HEK293 (cell line): ENCODE measurements at regions not wholly inside any gene's neighbourhood (a gene's known extent, or its start where the extent isn't known, plus 50 kb on each side); places are given as distances from the start of the nearest gene placed in this dataset.

ENCODE experiments used
- CTCF ChIA-PET: fragments of 350-600 bp; formaldehyde crosslinking; extraction: SDS; loops from one replicate; lab custom pipeline; 2021; ENCODE audit warnings: antibody characterized with exemption; lab: Yijun Ruan, JAX
- POLR2A ChIA-PET: fragments of 300-600 bp; formaldehyde crosslinking; extraction: SDS; loops from one replicate; lab custom pipeline; 2020; ENCODE audit warnings: antibody characterized with exemption, inconsistent platforms; lab: Yijun Ruan, JAX
- H3K27ac ChIP-seq: fragments of 200-500 bp; sonication (Bioruptor generic); 2 replicates; pipeline ENCODE4 v1.5.1; 2014; ENCODE audit warnings: low read depth, low read length, control low read depth, inconsistent platforms; ENCODE audit errors: extremely low read depth
- H3K36me3 ChIP-seq, 2 experiments: fragments of 200-500 bp in 1 of 2; sonication (Bioruptor generic) in 1 of 2; 1 replicate in 1 of 2; 2 replicates in 1 of 2; pipeline ENCODE4 v1.5.1; 2014 to 2017; ENCODE audit warnings: inconsistent platforms in 2 of 2, low read length in 2 of 2; ENCODE audit not compliant: control insufficient read depth in 2 of 2, insufficient read depth in 1 of 2
- H3K4me1 ChIP-seq: fragments of 200-500 bp; sonication (Bioruptor generic); 2 replicates; pipeline ENCODE4 v1.5.1; 2014; ENCODE audit warnings: mild to moderate bottlenecking, low read length, inconsistent platforms; ENCODE audit not compliant: control insufficient read depth, insufficient read depth
- H3K4me3 ChIP-seq: 2 replicates; pipeline ENCODE4 v1.5.1; 2011; ENCODE audit warnings: low read depth, mild to moderate bottlenecking, control low read depth, low read length, moderate library complexity
- H3K9me3 ChIP-seq: fragments of 200-500 bp; sonication (Bioruptor generic); 2 replicates; pipeline ENCODE4 v1.5.1; 2014; ENCODE audit warnings: low read depth, low read length, inconsistent platforms; ENCODE audit not compliant: control insufficient read depth, insufficient read depth
- GFI1B ChIP-seq: fragments of 450-650 bp; formaldehyde crosslinking; IDR thresholded peaks from 2 replicates; pipeline ENCODE4 v1.5.1; 2016; ENCODE audit warnings: missing biosample characterization, missing genetic modification characterization
- GLI4 ChIP-seq: fragments of 450-650 bp; formaldehyde crosslinking; IDR thresholded peaks from 2 replicates; pipeline ENCODE4 v1.5.1; 2016; ENCODE audit warnings: missing biosample characterization, missing genetic modification characterization
- SCRT2 ChIP-seq: fragments of 450-650 bp; formaldehyde crosslinking; IDR thresholded peaks from 2 replicates; pipeline ENCODE4 v1.5.1; 2016; ENCODE audit warnings: missing biosample characterization, missing genetic modification characterization
- ZBTB48 ChIP-seq: fragments of 450-650 bp; formaldehyde crosslinking; IDR thresholded peaks from 2 replicates; pipeline ENCODE4 v1.5.1; 2016; ENCODE audit warnings: missing biosample characterization, missing genetic modification characterization
- ZNF121 ChIP-seq: fragments of 450-650 bp; formaldehyde crosslinking; IDR thresholded peaks from 2 replicates; pipeline ENCODE4 v1.5.1; 2016; ENCODE audit warnings: missing biosample characterization, missing genetic modification characterization
- ZNF16 ChIP-seq: fragments of 450-650 bp; formaldehyde crosslinking; IDR thresholded peaks from 2 replicates; pipeline ENCODE4 v1.5.1; 2016; ENCODE audit warnings: low read depth, missing biosample characterization, missing genetic modification characterization
- ZNF302 ChIP-seq: fragments of 450-650 bp; formaldehyde crosslinking; IDR thresholded peaks from 2 replicates; pipeline ENCODE4 v1.5.1; 2016; ENCODE audit warnings: missing biosample characterization, missing genetic modification characterization, low read depth
- ZNF37A ChIP-seq: fragments of 450-650 bp; IDR thresholded peaks from 2 replicates; pipeline ENCODE4 v1.5.1; 2018; ENCODE audit warnings: missing biosample characterization, missing genetic modification characterization
- ZNF433 ChIP-seq: fragments of 450-650 bp; formaldehyde crosslinking; IDR thresholded peaks from 2 replicates; pipeline ENCODE4 v1.5.1; 2016; ENCODE audit warnings: missing biosample characterization, missing genetic modification characterization, low read depth
- ZNF514 ChIP-seq: fragments of 450-650 bp; formaldehyde crosslinking; IDR thresholded peaks from 2 replicates; pipeline ENCODE4 v1.5.1; 2016; ENCODE audit warnings: missing biosample characterization, missing genetic modification characterization
- ZNF548 ChIP-seq: fragments of 450-650 bp; formaldehyde crosslinking; IDR thresholded peaks from 2 replicates; pipeline ENCODE4 v1.5.1; 2016; ENCODE audit warnings: missing biosample characterization, missing genetic modification characterization
- ZNF610 ChIP-seq: fragments of 450-650 bp; formaldehyde crosslinking; IDR thresholded peaks from 2 replicates; pipeline ENCODE4 v1.5.1; 2016; ENCODE audit warnings: missing biosample characterization, missing genetic modification characterization, borderline replicate concordance
- ZNF658 ChIP-seq: fragments of 450-650 bp; formaldehyde crosslinking; IDR thresholded peaks from 2 replicates; pipeline ENCODE4; 2016; ENCODE audit warnings: missing biosample characterization, missing genetic modification characterization
- ZNF701 ChIP-seq: fragments of 450-650 bp; formaldehyde crosslinking; IDR thresholded peaks from 2 replicates; pipeline ENCODE4 v1.5.1; 2016; ENCODE audit warnings: missing biosample characterization, missing genetic modification characterization
- ZSCAN23 ChIP-seq: fragments of 450-650 bp; formaldehyde crosslinking; IDR thresholded peaks from 2 replicates; pipeline ENCODE4 v1.5.1; 2016; ENCODE audit warnings: missing biosample characterization, missing genetic modification characterization
- TF ChIP-seq, protein P1 (sequence below): fragments of 450-650 bp; formaldehyde crosslinking; IDR thresholded peaks from 2 replicates; pipeline ENCODE4 v1.5.1; 2016; ENCODE audit warnings: missing biosample characterization, missing genetic modification characterization
- TF ChIP-seq, protein P2 (sequence below): fragments of 450-650 bp; formaldehyde crosslinking; IDR thresholded peaks from 2 replicates; pipeline ENCODE4 v1.5.1; 2016; ENCODE audit warnings: missing biosample characterization, missing genetic modification characterization
- TF ChIP-seq, protein P3 (sequence below): fragments of 450-650 bp; formaldehyde crosslinking; IDR thresholded peaks from 2 replicates; pipeline ENCODE4 v1.5.1; 2016; ENCODE audit warnings: missing biosample characterization, missing genetic modification characterization
- TF ChIP-seq, protein P4 (sequence below): sonication (generic); formaldehyde crosslinking; IDR thresholded peaks from 2 replicates; pipeline ENCODE4 v1.8.1; 2022; ENCODE audit warnings: mild to moderate bottlenecking, moderate library complexity, missing genetic modification reagents
- TF ChIP-seq, protein P5 (sequence below): fragments of 450-650 bp; formaldehyde crosslinking; IDR thresholded peaks from 2 replicates; pipeline ENCODE4 v1.5.1; 2017; ENCODE audit warnings: missing biosample characterization, missing genetic modification characterization
- TF ChIP-seq, protein P6 (sequence below): fragments of 450-650 bp; formaldehyde crosslinking; IDR thresholded peaks from 2 replicates; pipeline ENCODE4 v1.5.1; 2016; ENCODE audit warnings: missing biosample characterization, missing genetic modification characterization

DNA sequence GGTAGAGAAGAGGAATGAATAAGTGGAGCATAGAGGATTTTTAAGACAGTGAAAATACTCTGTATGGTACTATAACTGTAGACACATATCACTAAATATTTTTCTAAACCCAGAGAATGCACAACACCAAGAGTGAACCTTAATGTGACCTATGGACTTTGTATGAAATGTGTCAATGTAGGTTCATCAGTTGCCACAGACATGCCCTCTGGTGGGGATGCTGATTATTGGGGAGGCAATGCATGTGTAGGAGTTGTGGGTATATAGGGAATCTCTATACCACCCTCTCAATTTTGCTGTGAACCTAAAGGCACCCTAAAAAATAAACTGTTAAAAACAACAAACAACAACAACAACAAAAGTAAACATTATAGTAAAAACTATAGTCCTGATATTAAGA, 293.7 kb downstream of the RNF144B start:
- H3K4me3 ChIP-seq: no peak overlapping the region
- POLR2A ChIA-PET: no interaction called here
- TF ChIP-seq ZNF548 (no peak), ZNF302 (tag by site-specific recombination) (no peak), ZNF121 (tag by site-specific recombination) (no peak), ZSCAN23 (tag by site-specific recombination) (no peak), ZNF610 (tag by site-specific recombination) (no peak), ZBTB48 (tag by site-specific recombination) (no peak), GFI1B (tag by site-specific recombination) (no peak), ZNF514 (tag by site-specific recombination) (no peak), ZNF658 (tag by site-specific recombination) (no peak)
- TF ChIP-seq, protein P1, sequence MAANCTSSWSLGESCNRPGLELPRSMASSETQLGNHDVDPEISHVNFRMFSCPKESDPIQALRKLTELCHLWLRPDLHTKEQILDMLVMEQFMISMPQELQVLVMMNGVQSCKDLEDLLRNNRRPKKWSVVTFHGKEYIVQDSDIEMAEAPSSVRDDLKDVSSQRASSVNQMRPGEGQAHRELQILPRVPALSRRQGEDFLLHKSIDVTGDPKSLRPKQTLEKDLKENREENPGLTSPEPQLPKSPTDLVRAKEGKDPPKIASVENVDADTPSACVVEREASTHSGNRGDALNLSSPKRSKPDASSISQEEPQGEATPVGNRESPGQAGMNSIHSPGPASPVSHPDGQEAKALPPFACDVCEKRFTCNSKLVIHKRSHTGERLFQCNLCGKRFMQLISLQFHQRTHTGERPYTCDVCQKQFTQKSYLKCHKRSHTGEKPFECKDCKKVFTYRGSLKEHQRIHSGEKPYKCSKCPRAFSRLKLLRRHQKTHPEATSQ: no peak
- TF ChIP-seq, protein P2, sequence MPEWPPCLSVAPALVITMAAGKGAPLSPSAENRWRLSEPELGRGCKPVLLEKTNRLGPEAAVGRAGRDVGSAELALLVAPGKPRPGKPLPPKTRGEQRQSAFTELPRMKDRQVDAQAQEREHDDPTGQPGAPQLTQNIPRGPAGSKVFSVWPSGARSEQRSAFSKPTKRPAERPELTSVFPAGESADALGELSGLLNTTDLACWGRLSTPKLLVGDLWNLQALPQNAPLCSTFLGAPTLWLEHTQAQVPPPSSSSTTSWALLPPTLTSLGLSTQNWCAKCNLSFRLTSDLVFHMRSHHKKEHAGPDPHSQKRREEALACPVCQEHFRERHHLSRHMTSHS (tag by site-specific recombination): no peak
- TF ChIP-seq, protein P3, sequence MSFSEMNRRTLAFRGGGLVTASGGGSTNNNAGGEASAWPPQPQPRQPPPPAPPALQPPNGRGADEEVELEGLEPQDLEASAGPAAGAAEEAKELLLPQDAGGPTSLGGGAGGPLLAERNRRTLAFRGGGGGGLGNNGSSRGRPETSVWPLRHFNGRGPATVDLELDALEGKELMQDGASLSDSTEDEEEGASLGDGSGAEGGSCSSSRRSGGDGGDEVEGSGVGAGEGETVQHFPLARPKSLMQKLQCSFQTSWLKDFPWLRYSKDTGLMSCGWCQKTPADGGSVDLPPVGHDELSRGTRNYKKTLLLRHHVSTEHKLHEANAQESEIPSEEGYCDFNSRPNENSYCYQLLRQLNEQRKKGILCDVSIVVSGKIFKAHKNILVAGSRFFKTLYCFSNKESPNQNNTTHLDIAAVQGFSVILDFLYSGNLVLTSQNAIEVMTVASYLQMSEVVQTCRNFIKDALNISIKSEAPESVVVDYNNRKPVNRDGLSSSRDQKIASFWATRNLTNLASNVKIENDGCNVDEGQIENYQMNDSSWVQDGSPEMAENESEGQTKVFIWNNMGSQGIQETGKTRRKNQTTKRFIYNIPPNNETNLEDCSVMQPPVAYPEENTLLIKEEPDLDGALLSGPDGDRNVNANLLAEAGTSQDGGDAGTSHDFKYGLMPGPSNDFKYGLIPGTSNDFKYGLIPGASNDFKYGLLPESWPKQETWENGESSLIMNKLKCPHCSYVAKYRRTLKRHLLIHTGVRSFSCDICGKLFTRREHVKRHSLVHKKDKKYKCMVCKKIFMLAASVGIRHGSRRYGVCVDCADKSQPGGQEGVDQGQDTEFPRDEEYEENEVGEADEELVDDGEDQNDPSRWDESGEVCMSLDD: no peak
- TF ChIP-seq, all 188 proteins: peak for 0
- no peaks in the 10 kb centered on the region for H3K4me1 ChIP-seq
- no peaks in the 10 kb centered on the region for H3K36me3 ChIP-seq
- CTCF ChIA-PET: interaction anchor here (0.7 kb wide), 1 partner anchor 152 kb away, joined by 3 read pairs; no protein-coding TSS in a partner anchor
- no peak overlapping the region for H3K27ac ChIP-seq
- H3K9me3 ChIP-seq: no peaks in the 10 kb centered on the region

DNA sequence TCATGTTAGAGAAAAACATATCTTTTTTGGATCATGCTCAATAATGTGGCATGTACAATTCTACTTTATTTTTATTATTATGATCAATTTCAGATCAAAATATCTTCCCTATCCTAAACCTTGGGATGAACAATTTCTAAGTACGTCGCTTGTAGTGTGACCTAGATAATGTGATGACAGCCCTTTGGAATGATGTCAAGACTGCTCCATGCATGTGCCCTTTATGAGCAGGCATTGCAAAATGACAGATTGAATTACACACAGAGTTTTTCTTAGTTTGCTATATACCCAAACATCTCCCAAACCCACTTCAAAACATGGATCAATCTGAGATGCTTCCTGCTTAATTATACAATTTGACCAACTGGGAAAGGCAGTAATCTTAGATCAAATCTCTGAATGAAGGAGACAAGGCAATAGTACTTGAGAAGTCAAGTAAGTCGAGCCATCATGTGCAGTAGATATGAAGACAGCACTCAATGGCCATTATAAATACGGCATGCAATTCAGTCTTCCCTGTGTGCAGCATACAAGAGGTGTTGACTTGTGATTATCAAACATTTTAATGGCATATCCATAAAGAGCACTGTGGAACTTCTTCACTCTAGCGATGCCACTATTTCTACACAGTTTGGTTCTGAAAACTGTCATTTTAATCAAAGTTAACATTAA, 294.8 kb downstream of the RNF144B start:
- CTCF ChIA-PET: no interaction called here
- POLR2A ChIA-PET: no interaction called here
- H3K9me3 ChIP-seq: no peaks in the 10 kb centered on the region

DNA sequence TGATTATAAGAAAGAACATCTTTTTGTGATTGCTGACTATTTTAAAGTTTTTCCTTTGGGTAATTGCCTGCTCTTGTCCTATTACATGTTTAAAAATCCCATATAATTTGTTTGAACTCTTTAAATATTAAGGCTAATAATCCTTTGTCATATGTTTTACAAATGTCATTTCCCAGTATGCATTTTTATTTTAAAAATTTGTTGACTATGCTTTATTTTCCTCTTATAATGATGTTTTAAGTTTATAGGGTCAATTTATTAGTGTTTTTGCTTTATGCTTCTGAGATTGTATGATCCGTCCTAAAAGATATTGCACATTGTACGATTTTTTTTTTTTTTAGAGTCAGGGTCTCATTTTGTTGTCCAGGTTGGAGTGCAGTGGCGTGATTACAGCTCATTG, 297.2 kb downstream of the RNF144B start:
- CTCF ChIA-PET: no interaction called here
- POLR2A ChIA-PET: no interaction called here
- H3K36me3 ChIP-seq: no peaks in the 10 kb centered on the region
- no peaks in the 10 kb centered on the region for H3K9me3 ChIP-seq
- H3K27ac ChIP-seq: no peak overlapping the region
- TF ChIP-seq, protein P4, sequence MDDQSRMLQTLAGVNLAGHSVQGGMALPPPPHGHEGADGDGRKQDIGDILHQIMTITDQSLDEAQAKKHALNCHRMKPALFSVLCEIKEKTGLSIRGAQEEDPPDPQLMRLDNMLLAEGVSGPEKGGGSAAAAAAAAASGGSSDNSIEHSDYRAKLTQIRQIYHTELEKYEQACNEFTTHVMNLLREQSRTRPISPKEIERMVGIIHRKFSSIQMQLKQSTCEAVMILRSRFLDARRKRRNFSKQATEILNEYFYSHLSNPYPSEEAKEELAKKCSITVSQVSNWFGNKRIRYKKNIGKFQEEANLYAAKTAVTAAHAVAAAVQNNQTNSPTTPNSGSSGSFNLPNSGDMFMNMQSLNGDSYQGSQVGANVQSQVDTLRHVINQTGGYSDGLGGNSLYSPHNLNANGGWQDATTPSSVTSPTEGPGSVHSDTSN (CRISPR knock-in tag): no peak
- TF ChIP-seq GLI4 (tag by site-specific recombination) (no peak), ZNF16 (tag by site-specific recombination) (no peak), ZNF433 (tag by site-specific recombination) (no peak)
- TF ChIP-seq, protein P5, sequence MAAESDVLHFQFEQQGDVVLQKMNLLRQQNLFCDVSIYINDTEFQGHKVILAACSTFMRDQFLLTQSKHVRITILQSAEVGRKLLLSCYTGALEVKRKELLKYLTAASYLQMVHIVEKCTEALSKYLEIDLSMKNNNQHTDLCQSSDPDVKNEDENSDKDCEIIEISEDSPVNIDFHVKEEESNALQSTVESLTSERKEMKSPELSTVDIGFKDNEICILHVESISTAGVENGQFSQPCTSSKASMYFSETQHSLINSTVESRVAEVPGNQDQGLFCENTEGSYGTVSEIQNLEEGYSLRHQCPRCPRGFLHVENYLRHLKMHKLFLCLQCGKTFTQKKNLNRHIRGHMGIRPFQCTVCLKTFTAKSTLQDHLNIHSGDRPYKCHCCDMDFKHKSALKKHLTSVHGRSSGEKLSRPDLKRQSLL (tag by site-specific recombination): no peak
- no peaks in the 10 kb centered on the region for H3K4me1 ChIP-seq
- no peak overlapping the region for H3K4me3 ChIP-seq

More for the DNA sequence above, 294.8 kb downstream of the RNF144B start:
- no peaks in the 10 kb centered on the region for H3K36me3 ChIP-seq
- no peak overlapping the region for H3K4me3 ChIP-seq
- H3K27ac ChIP-seq: no peak overlapping the region
- H3K4me1 ChIP-seq: no peaks in the 10 kb centered on the region
- TF ChIP-seq ZNF701 (tag by site-specific recombination) (no peak), SCRT2 (tag by site-specific recombination) (no peak), ZNF37A (no peak)
- TF ChIP-seq, protein P6, sequence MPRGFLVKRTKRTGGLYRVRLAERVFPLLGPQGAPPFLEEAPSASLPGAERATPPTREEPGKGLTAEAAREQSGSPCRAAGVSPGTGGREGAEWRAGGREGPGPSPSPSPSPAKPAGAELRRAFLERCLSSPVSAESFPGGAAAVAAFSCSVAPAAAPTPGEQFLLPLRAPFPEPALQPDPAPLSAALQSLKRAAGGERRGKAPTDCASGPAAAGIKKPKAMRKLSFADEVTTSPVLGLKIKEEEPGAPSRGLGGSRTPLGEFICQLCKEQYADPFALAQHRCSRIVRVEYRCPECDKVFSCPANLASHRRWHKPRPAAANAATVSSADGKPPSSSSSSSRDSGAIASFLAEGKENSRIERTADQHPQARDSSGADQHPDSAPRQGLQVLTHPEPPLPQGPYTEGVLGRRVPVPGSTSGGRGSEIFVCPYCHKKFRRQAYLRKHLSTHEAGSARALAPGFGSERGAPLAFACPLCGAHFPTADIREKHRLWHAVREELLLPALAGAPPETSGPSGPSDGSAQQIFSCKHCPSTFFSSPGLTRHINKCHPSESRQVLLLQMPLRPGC (tag by site-specific recombination): no peak
